ENCODE measurements at regions not wholly inside any gene's neighbourhood (a gene's known extent, or its start where the extent isn't known, plus 50 kb on each side); places are given as distances from the start of the nearest gene placed in this dataset.

- no peak for DNase-seq (ENCODE audit: low read depth, low spot score)
- no peak overlapping the region for H3K27ac ChIP-seq
- no peaks in the 10 kb centered on the region for H3K9me3 ChIP-seq (ENCODE audit: low read depth, low read length)
- H3K36me3 ChIP-seq (ENCODE audit: insufficient read depth, low read length), result no peaks in the 10 kb centered on the region
- no peak overlapping the region for H3K4me3 ChIP-seq
- TF ChIP-seq POLR2AphosphoS5 (IDR thresholded peaks at IDR 0.05; ENCODE audit: borderline replicate concordance, low read depth, low read length) (no peak), FOXP2 (optimal IDR thresholded peaks at IDR 0.05; ENCODE audit: control extremely low read depth, extremely low read length, insufficient read depth) (no peak), EZH2 (IDR thresholded peaks at IDR 0.05) (no peak)
- H3K9ac ChIP-seq (ENCODE audit: insufficient read length), result no peak overlapping the region
Measured at GRCh38 chr5:124044613-124045012, 532.6 kb downstream of the CSNK1G3 start.

GRCh38 chr5:124043456-124043855 is 531.5 kb downstream of the CSNK1G3 start:
- Histone ChIP-seq H3K36me3 (ENCODE audit: insufficient read depth, low read length) (no peaks in the 10 kb centered on the region), H3K4me3 (no peak overlapping the region), H3K9ac (ENCODE audit: insufficient read length) (no peak overlapping the region), H3K27ac (no peak overlapping the region), H3K9me3 (ENCODE audit: low read depth, low read length) (no peaks in the 10 kb centered on the region)
- no peak for DNase-seq (ENCODE audit: low read depth, low spot score)
- TF ChIP-seq POLR2AphosphoS5 (IDR thresholded peaks at IDR 0.05; ENCODE audit: borderline replicate concordance, low read depth, low read length) (no peak), FOXP2 (optimal IDR thresholded peaks at IDR 0.05; ENCODE audit: control extremely low read depth, extremely low read length, insufficient read depth) (no peak), EZH2 (IDR thresholded peaks at IDR 0.05) (no peak)

- Histone ChIP-seq H3K36me3 (ENCODE audit: insufficient read depth, low read length) (no peaks in the 10 kb centered on the region), H3K9me3 (ENCODE audit: low read depth, low read length) (no peaks in the 10 kb centered on the region), H3K4me3 (no peak overlapping the region), H3K27ac (no peak overlapping the region), H3K9ac (ENCODE audit: insufficient read length) (no peak overlapping the region)
- TF ChIP-seq FOXP2 (optimal IDR thresholded peaks at IDR 0.05; ENCODE audit: control extremely low read depth, extremely low read length, insufficient read depth) (no peak), EZH2 (IDR thresholded peaks at IDR 0.05) (no peak), POLR2AphosphoS5 (IDR thresholded peaks at IDR 0.05; ENCODE audit: borderline replicate concordance, low read depth, low read length) (no peak)
- no peak for DNase-seq (ENCODE audit: low read depth, low spot score)
Measured at GRCh38 chr5:124040799-124041198, 528.8 kb downstream of the CSNK1G3 start.

GRCh38 chr5:124039410-124039809 is 527.4 kb downstream of the CSNK1G3 start:
- Histone ChIP-seq H3K9me3 (ENCODE audit: low read depth, low read length) (no peaks in the 10 kb centered on the region), H3K4me3 (no peak overlapping the region), H3K27ac (no peak overlapping the region), H3K9ac (ENCODE audit: insufficient read length) (no peak overlapping the region), H3K36me3 (ENCODE audit: insufficient read depth, low read length) (no peaks in the 10 kb centered on the region)
- TF ChIP-seq EZH2 (IDR thresholded peaks at IDR 0.05), result no peak
- no peak for TF ChIP-seq POLR2AphosphoS5 (IDR thresholded peaks at IDR 0.05; ENCODE audit: borderline replicate concordance, low read depth, low read length)
- no peak for TF ChIP-seq FOXP2 (optimal IDR thresholded peaks at IDR 0.05; ENCODE audit: control extremely low read depth, extremely low read length, insufficient read depth)
- no peak for DNase-seq (ENCODE audit: low read depth, low spot score)

- Histone ChIP-seq H3K9me3 (ENCODE audit: low read depth, low read length) (no peaks in the 10 kb centered on the region), H3K27ac (no peak overlapping the region), H3K36me3 (ENCODE audit: insufficient read depth, low read length) (no peaks in the 10 kb centered on the region), H3K4me3 (no peak overlapping the region), H3K9ac (ENCODE audit: insufficient read length) (no peak overlapping the region)
- no peak for DNase-seq (ENCODE audit: low read depth, low spot score)
- TF ChIP-seq FOXP2 (optimal IDR thresholded peaks at IDR 0.05; ENCODE audit: control extremely low read depth, extremely low read length, insufficient read depth), result no peak
Measured at GRCh38 chr5:124036786-124037185, 524.8 kb downstream of the CSNK1G3 start.

GRCh38 chr5:124034963-124035362 is 523.0 kb downstream of the CSNK1G3 start:
- H3K36me3 ChIP-seq (ENCODE audit: insufficient read depth, low read length), result no peaks in the 10 kb centered on the region
- no peak overlapping the region for H3K9ac ChIP-seq (ENCODE audit: insufficient read length)
- no peak for DNase-seq (ENCODE audit: low read depth, low spot score)
- no peak for TF ChIP-seq EZH2 (IDR thresholded peaks at IDR 0.05)
- TF ChIP-seq FOXP2 (optimal IDR thresholded peaks at IDR 0.05; ENCODE audit: control extremely low read depth, extremely low read length, insufficient read depth), result no peak
- TF ChIP-seq POLR2AphosphoS5 (IDR thresholded peaks at IDR 0.05; ENCODE audit: borderline replicate concordance, low read depth, low read length), result no peak
- no peaks in the 10 kb centered on the region for H3K9me3 ChIP-seq (ENCODE audit: low read depth, low read length)
- H3K27ac ChIP-seq, result no peak overlapping the region
- H3K4me3 ChIP-seq, result no peak overlapping the region

GRCh38 chr5:124034083-124034700 is 522.2 kb downstream of the CSNK1G3 start:
- Histone ChIP-seq H3K9ac (ENCODE audit: insufficient read length) (no peak overlapping the region), H3K27ac (no peak overlapping the region)

GRCh38 chr5:124030043-124030491 is 518.1 kb downstream of the CSNK1G3 start:
- TF ChIP-seq POLR2AphosphoS5 (IDR thresholded peaks at IDR 0.05; ENCODE audit: borderline replicate concordance, low read depth, low read length) (no peak), EZH2 (IDR thresholded peaks at IDR 0.05) (no peak)
- Histone ChIP-seq H3K9ac (ENCODE audit: insufficient read length) (no peak overlapping the region), H3K27ac (no peak overlapping the region), H3K4me3 (no peak overlapping the region), H3K9me3 (ENCODE audit: low read depth, low read length) (no peaks in the 10 kb centered on the region), H3K36me3 (ENCODE audit: insufficient read depth, low read length) (no peaks in the 10 kb centered on the region)
- DNase-seq (ENCODE audit: low read depth, low spot score), result no peak

More at GRCh38 chr5:124034083-124034700, 522.2 kb downstream of the CSNK1G3 start:
- no peaks in the 10 kb centered on the region for H3K36me3 ChIP-seq (ENCODE audit: insufficient read depth, low read length)
- no peak for DNase-seq (ENCODE audit: low read depth, low spot score)
- no peak for TF ChIP-seq EZH2 (IDR thresholded peaks at IDR 0.05)
- no peak for TF ChIP-seq POLR2AphosphoS5 (IDR thresholded peaks at IDR 0.05; ENCODE audit: borderline replicate concordance, low read depth, low read length)
- TF ChIP-seq FOXP2 (optimal IDR thresholded peaks at IDR 0.05; ENCODE audit: control extremely low read depth, extremely low read length, insufficient read depth), result no peak
- no peak overlapping the region for H3K4me3 ChIP-seq
- H3K9me3 ChIP-seq (ENCODE audit: low read depth, low read length), result no peaks in the 10 kb centered on the region

- no peak for DNase-seq (ENCODE audit: low read depth, low spot score)
- no peaks in the 10 kb centered on the region for H3K9me3 ChIP-seq (ENCODE audit: low read depth, low read length)
- no peaks in the 10 kb centered on the region for H3K36me3 ChIP-seq (ENCODE audit: insufficient read depth, low read length)
- H3K4me3 ChIP-seq, result no peak overlapping the region
- no peak overlapping the region for H3K27ac ChIP-seq
- H3K9ac ChIP-seq (ENCODE audit: insufficient read length), result no peak overlapping the region
- TF ChIP-seq POLR2AphosphoS5 (IDR thresholded peaks at IDR 0.05; ENCODE audit: borderline replicate concordance, low read depth, low read length), result no peak
- TF ChIP-seq EZH2 (IDR thresholded peaks at IDR 0.05), result no peak
- no peak for TF ChIP-seq FOXP2 (optimal IDR thresholded peaks at IDR 0.05; ENCODE audit: control extremely low read depth, extremely low read length, insufficient read depth)
Measured at GRCh38 chr5:124027441-124027840, 515.5 kb downstream of the CSNK1G3 start.
